Right renal cortex interstitium (tissue), 3 donors: ENCODE measurements at regions not wholly inside any gene's neighbourhood (a gene's known extent, or its start where the extent isn't known, plus 50 kb on each side); places are given as distances from the start of the nearest gene placed in this dataset.
"Not testable (repeated sequence)": the region's sequence is repeated elsewhere in the genome, so short reads cannot be mapped to it uniquely, and the experiment has no call there.

Experiments used
- DNase-seq, 3 donors: peaks; one replicate each; pipeline ENCODE4 v3.0.0-alpha.2; 2013; ENCODE audit warnings: low read depth in 3 of 3, low spot score in 2 of 3

DNA sequence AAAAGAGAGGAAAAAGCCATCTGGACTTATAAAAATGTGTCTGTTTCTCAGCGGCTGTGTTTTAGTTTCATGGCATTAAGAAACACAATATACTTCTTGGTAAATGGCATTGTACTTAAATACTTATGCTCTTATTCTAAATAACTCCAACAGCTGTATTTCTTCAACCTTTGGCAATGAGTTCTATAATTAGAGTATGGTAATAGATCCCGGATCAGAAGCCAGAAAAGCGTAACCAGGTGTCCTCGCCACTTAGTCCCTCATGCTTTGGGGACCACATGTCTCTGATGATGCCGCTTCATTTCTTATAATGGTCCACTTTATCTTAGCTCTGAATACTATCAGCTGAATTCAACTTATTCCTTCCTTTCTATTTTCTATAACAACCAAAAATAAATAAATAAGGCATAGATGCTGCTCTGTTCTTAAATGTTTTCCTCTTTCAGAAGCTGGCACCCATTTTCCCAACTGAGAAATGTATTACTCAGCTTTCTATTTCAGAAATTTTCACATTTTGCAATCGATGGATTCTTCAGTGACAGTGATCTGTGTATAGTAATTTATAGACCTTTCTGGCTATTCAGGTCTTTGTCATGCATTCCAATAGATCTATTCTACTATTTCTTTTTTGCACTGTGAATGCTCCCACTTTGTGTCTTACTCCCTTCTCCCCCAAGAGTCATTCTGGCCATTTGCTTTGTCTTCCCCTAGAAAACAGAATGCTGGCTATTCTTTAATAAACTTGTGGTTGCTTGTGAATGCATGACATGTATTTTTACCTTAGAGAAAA, 87.6 kb upstream of the KBTBD8 start:
- no peak for DNase-seq

DNA sequence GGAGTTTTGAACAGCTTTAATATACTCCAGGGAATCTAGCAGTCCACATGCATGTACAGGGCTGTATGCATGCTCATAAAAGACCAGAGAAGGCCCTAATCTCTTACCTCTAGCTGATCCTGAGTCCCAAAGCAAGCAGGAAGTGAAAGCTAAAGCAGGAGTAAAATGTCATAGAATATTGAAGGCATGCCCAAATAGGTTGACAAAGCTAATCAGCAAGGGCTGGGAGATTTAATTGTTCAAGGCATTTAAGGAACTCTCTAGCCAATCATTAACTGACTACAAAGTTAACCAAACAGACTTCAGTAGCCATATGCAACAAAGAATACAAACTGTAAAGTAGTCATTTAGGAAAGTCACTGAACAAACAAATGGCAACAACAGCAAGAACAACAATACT, 85.8 kb upstream of the KBTBD8 start:
- no peak for DNase-seq

GRCh38 chr3:66922058-66922457, 76.0 kb upstream of the KBTBD8 start:
- DNase-seq, result no peak

- DNase-seq, result no peak
Observed at GRCh38 chr3:66923969-66924368, 74.1 kb upstream of the KBTBD8 start.

DNA sequence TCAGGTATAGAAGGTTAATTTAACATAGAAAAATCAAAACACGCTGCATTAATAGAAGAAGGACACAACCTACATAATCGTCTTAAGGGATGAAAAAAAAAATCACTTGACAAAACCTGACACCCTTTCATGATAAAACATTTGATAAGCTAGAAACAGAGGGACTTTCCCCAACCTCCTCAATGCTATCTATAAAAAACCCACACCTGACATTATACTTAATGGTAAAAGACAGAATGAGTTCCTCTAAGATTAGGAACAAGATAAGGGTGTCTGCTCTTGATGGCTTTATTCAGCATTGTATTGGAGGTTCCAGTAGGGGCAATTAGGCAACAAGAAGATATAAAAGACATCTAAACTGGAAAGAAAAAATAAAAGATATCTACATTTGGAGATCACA, 69.9 kb upstream of the KBTBD8 start:
- no peak for DNase-seq

DNA sequence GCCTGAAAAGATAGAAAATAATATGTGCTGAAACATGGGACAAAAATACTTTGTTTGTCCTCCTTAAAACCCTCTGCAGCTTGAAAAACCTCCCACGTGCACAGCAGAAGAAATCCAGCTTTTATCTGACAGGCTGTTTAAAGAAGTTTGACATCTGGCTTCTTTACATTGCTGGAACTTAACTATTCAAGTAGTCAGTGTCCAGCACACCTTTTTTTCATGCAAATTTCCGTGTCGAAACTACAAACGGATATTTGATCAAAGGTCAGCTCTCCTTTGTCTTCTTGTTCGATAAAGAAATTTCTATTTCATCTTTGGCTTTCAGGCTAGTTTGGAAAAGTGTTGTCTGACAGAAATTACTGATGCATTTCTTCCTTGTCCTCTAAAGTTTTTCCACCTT, 66.8 kb upstream of the KBTBD8 start:
- DNase-seq, result peak in 1 of 3 donors; percentile 6

GRCh38 chr3:66931699-66932098, 66.4 kb upstream of the KBTBD8 start:
- DNase-seq, result no peak

- no peak for DNase-seq
Observed at GRCh38 chr3:66933233-66933632, 64.9 kb upstream of the KBTBD8 start.

DNA sequence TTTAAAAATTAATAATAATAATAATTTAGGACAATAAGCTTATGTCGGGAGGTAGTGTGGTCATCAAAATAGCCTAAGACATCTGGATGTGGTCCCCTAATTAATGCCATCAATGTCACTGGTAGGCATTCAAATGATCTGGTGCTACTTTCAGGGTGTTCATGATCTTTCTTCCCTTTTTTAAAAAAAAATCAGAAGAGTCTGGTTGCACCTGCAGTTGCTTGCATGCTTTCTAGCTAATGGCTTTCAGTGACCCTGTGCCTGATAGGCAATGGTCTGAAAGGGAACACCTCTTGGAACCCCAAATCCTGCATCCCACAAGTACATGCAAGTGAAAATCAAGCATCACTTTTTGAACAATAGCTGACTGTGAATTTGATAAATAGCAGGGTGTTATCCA, 64.1 kb upstream of the KBTBD8 start:
- DNase-seq, result no peak

DNA sequence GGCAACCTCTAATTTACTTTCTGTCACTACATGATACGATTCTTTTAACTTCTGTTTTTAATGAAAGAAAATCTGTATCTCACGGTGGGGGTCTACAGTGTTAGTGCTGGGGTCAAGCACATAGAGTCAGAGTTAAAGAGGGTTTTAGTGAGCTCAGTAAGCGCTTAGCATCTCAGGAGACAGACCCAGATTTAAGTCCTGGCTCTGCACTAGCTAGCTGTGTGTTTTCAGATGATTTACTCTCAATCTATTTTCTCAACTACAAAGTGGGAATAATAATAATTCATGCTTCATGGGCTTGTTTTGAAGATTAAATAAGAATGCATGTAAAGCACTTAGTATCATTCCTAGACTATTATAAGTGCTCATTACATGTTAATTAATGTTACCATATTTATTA, 63.4 kb upstream of the KBTBD8 start:
- no peak for DNase-seq

DNA sequence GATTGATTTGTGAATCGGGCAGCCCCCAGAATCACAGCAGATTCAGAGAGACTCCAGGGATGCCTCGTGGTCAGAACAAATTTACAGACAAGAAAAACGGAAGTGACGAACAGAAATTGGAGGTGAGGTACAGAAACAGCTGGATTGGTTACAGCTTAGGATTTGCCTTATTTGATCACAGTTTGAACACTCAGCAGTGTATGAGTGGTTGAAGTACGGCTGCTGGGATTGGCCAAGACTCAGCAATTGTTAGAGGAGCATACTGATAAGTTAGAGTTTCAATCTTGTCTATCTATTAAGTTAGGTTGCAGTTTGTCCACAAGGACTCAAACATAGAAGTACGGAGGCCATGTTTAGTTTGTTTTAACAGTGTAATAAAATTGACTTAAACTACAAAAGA, 61.1 kb upstream of the KBTBD8 start:
- DNase-seq, result not testable (repeated sequence)

DNA sequence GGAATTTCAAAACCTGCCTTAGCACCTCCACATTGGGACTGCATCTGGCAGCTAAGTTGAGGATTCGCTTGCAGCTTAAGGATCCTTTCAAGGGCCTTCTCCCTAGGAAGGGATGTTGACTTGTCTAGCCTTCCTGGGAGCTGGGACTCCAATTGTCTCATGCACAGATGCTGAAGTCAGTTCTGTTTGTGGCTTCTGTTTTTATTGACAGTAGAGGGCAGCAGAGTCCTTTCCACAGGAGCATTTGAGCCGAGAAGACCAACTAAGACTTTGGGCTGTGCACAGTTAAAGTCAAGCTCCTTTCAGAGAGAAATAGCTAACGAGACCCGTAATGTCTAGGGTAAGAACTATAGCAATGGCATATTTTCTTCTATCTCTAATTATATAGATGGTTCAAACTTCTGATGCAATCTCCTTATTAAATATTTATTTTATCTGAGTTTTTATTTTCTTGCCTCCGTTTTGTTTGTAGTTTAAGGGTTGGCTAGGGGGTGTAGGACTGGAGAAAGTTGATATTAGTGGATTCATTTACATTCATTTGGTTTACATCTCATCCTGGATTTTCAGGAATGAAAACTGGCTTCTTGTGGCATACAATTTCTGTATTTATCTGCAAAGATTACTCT, 59.7 kb upstream of the KBTBD8 start:
- peak; percentile 47 to 70 (median 51) for DNase-seq

DNA sequence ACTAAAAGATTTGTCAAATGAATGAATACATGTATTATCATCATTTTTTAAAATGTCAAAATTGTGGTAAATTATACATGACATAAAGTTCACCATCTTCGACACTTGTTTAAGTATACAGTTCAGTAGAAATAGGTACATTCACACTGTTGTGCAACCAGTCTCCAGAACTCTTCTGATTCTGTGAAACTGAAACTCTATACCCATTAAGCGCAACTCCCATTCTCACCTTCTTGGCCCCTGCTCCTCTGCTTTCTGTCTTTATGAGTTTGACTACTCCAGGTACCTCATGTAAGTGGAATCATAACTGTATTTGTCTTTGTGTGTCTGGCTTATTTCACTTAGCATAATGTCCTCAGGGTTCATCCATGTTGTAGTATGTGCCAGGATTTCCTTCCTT, 50.1 kb upstream of the KBTBD8 start:
- no peak for DNase-seq
